GM19438 (cell line): ENCODE measurements at regions not wholly inside any gene's neighbourhood (a gene's known extent, or its start where the extent isn't known, plus 50 kb on each side); places are given as distances from the start of the nearest gene placed in this dataset.
"Not testable (repeated sequence)": the region's sequence is repeated elsewhere in the genome, so short reads cannot be mapped to it uniquely, and the experiment has no call there.

ENCODE experiments used
- ATAC-seq: cut with Tn5 transposase; IDR thresholded peaks from one replicate; pipeline ENCODE4 v1.9.1; 2021; ENCODE audit warnings: low read depth; ENCODE audit not compliant: unreplicated experiment

GRCh38 chr5:106314221-106314824 lies 1356.4 kb downstream of the EFNA5 start:
- no peak for ATAC-seq

GRCh38 chr5:106312360-106312759 lies 1358.4 kb downstream of the EFNA5 start:
- ATAC-seq: no peak

GRCh38 chr5:106311230-106311915 lies 1359.4 kb downstream of the EFNA5 start:
- ATAC-seq: no peak

GRCh38 chr5:106307265-106307664 lies 1363.5 kb downstream of the EFNA5 start:
- ATAC-seq: no peak

- no peak for ATAC-seq
These were observed 1364.3 kb downstream of the EFNA5 start for GRCh38 chr5:106306313-106307028.

- ATAC-seq: no peak
These were observed 1366.8 kb downstream of the EFNA5 start for GRCh38 chr5:106303911-106304310.

GRCh38 chr5:106292654-106293053 lies 1378.1 kb downstream of the EFNA5 start:
- ATAC-seq: no peak

GRCh38 chr5:106290841-106291240 lies 1379.9 kb downstream of the EFNA5 start:
- no peak for ATAC-seq

GRCh38 chr5:106288979-106289378 lies 1381.8 kb downstream of the EFNA5 start:
- ATAC-seq: no peak

GRCh38 chr5:106277540-106278096 lies 1393.1 kb downstream of the EFNA5 start:
- ATAC-seq: no peak

GRCh38 chr5:106269252-106269843 lies 1401.4 kb downstream of the EFNA5 start:
- no peak for ATAC-seq

- no peak for ATAC-seq
These were observed 1403.5 kb downstream of the EFNA5 start for GRCh38 chr5:106267256-106267655.

- ATAC-seq: no peak
These were observed 1408.3 kb downstream of the EFNA5 start for GRCh38 chr5:106262395-106262794.

GRCh38 chr5:106259431-106260090 lies 1411.2 kb downstream of the EFNA5 start:
- not testable (repeated sequence) for ATAC-seq

GRCh38 chr5:106258591-106259125 lies 1412.1 kb downstream of the EFNA5 start:
- no peak for ATAC-seq

- ATAC-seq: no peak
These were observed 1416.0 kb downstream of the EFNA5 start for GRCh38 chr5:106254784-106255183.

- ATAC-seq: not testable (repeated sequence)
These were observed 1424.5 kb downstream of the EFNA5 start for GRCh38 chr5:106246044-106246745.

- no peak for ATAC-seq
These were observed 1429.3 kb downstream of the EFNA5 start for GRCh38 chr5:106241409-106241808.

GRCh38 chr5:106205916-106206571 lies 1464.7 kb downstream of the EFNA5 start:
- no peak for ATAC-seq
